Vagina (tissue), 2 donors: ENCODE measurements at regions not wholly inside any gene's neighbourhood (a gene's known extent, or its start where the extent isn't known, plus 50 kb on each side); places are given as distances from the start of the nearest gene placed in this dataset.

Experiments used
- CTCF ChIP-seq, 3 experiments: fragments of 450-650 bp in 2 of 3; fragments of 200-600 bp in 1 of 3; sonication (generic) in 1 of 3; IDR thresholded peaks; one replicate each; pipeline ENCODE4 v1.5.1; 2017 to 2019; ENCODE audit warnings: antibody characterized with exemption in 3 of 3, mild to moderate bottlenecking in 2 of 3, moderate library complexity in 2 of 3
- POLR2A ChIP-seq, 2 donors: fragments of 450-650 bp; IDR thresholded peaks; one replicate each; pipeline ENCODE4 v1.6.1; 2017; ENCODE audit warnings: antibody characterized with exemption in 2 of 2, mild to moderate bottlenecking in 2 of 2, moderate library complexity in 2 of 2
- POLR2AphosphoS5 ChIP-seq, 2 donors: sonication (generic); formaldehyde crosslinking; IDR thresholded peaks; one replicate each; pipeline ENCODE4 v1.9.0; 2017; ENCODE audit warnings: antibody characterized with exemption in 2 of 2, mild to moderate bottlenecking in 2 of 2, low read depth in 1 of 2; ENCODE audit not compliant: insufficient read depth in 1 of 2

DNA sequence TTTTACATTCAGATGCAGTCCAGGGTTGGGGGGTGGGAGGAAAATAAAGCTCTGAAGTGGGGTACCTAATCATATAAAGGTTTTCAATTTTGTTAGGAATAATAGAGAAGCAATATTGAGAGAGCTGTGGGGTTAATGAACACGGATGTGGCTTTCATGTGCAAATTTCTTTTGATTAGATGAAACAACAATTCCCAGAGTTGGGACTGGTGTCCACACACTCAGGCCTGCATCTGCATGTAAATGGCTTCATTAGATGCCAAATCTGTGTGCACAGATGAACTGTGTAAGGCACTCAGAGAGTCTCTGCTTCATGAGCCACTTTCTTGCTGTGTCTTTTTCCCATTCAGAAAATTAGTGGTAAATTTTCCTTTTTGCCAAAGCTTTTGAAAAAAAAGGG, 377.1 kb upstream of the NOVA1 start:
- no peak for TF ChIP-seq CTCF (IDR thresholded peaks at IDR 0.05)
- TF ChIP-seq POLR2A (IDR thresholded peaks at IDR 0.05): no peak
- TF ChIP-seq POLR2AphosphoS5 (IDR thresholded peaks at IDR 0.05; ENCODE audit: insufficient read depth in 1 of 2, low read depth in 1 of 2): no peak
